ENCODE measurements at regions not wholly inside any gene's neighbourhood (a gene's known extent, or its start where the extent isn't known, plus 50 kb on each side); places are given as distances from the start of the nearest gene placed in this dataset.

DNA sequence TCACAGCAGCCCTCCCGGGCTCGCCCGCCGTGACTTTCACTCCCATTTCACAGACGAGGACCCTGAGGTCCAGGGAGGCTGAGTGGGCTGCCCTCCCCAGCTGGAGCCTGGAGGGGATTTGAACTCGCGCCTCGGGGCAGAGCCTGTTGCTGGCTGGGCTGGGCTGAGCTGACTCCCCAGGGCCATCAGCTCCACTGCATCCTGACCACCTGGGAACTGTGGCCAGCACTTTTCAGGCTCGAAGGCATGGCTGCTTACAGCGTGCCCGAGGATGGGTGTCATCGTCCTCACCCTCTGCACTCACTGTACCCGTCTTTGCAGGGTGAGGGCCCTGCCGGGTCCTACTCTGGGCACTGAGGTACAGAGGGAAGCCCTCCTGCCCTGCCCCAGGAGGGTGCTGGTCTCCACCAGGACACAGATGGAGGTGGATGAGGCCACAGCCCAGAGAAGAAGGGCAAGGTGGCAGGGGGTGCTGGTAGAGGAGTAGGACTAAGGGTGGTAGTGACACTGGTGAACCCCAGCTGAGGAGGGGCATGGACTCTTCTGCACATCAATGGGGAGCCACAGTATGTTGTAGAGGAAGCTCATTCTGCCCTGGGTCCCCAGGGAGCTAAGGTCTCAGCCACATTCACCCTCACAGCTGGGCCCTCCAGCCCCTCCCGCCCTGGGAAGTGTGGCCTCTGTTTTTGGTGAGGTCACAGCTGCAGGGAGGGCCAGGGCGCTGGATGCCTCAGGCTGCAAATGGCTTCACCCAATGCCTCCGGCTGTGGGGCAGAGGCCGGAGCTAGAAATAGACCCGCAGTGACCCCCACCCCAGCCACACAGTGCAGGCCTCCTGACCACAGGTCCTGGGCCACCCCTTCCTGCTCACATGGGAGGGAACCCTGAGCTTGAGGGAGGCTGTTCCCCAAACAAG, 365.1 kb upstream of the SFSWAP start:
- Histone ChIP-seq H3K4me1 (no peaks in the 10 kb centered on the region), H3K4me3 (no peak overlapping the region), H3K36me3 (replicated peaks in 1 of 2; ENCODE audit: insufficient read depth in 1 of 2, low read depth in 2 of 2) (no peaks in the 10 kb centered on the region), H3K27me3 (no peaks in the 10 kb centered on the region), H3K27ac (no peak overlapping the region), H3K9me3 (no peaks in the 10 kb centered on the region)
- ATAC-seq: no peak
- intact Hi-C loops (cut with DNase I): no loop called here
- no peak for DNase-seq
- TF ChIP-seq POLR2A (IDR thresholded peaks at IDR 0.05): no peak
- TF ChIP-seq, protein P1, sequence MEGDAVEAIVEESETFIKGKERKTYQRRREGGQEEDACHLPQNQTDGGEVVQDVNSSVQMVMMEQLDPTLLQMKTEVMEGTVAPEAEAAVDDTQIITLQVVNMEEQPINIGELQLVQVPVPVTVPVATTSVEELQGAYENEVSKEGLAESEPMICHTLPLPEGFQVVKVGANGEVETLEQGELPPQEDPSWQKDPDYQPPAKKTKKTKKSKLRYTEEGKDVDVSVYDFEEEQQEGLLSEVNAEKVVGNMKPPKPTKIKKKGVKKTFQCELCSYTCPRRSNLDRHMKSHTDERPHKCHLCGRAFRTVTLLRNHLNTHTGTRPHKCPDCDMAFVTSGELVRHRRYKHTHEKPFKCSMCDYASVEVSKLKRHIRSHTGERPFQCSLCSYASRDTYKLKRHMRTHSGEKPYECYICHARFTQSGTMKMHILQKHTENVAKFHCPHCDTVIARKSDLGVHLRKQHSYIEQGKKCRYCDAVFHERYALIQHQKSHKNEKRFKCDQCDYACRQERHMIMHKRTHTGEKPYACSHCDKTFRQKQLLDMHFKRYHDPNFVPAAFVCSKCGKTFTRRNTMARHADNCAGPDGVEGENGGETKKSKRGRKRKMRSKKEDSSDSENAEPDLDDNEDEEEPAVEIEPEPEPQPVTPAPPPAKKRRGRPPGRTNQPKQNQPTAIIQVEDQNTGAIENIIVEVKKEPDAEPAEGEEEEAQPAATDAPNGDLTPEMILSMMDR (IDR thresholded peaks at IDR 0.05): no peak
- WGBS, 2 donors: 61 to 75% methylated on average over 10 to 15 of the region's 19 CpGs

DNA sequence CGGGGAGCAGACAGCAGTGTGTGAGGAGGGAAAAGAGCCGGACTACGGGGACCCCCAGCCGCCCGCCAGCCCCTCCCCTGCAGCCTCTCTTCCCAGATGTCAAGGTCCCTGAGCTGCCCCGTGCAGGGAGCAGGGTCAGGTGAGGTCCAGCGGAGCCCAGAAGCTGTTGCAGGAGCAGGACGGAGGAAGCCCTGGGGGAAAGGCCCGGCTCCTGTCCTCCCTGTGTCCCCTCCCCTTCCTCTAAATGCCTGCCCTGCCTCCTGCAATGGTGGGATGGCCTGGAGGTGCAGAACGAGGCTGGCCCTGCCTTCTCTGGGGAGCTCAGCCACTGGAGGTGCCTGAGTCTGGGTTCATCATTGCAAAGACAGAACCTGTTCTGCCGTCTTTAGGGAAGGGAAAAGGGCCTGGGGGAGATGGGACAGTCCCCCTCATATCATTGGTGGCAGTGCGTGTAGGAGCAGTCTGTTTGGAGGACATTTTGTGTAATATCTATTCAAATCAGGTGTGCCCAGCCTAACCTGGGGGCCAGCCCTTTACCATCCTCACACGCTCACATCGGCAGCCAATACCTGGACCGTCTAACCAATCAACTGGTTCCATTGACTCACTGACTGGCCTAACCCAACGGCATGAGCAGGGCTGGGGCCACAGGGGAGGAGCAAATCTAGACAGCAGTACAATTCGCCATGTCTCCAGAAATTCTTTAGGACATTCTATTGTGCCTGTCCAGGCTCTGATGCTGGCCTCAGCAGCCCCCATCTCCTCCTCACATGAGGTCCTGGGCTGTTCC, 364.1 kb upstream of the SFSWAP start:
- ATAC-seq: no peak
- Histone ChIP-seq H3K9me3 (no peaks in the 10 kb centered on the region), H3K27ac (no peak overlapping the region), H3K27me3 (no peaks in the 10 kb centered on the region), H3K4me1 (peaks cover 3% of the 10 kb centered on the region), H3K4me3 (no peak overlapping the region), H3K36me3 (replicated peaks in 1 of 2; ENCODE audit: insufficient read depth in 1 of 2, low read depth in 2 of 2) (no peaks in the 10 kb centered on the region)
- 52 to 60% methylated on average over 7 to 13 of the region's 17 CpGs for WGBS, 2 donors
- intact Hi-C loops (cut with DNase I): no loop called here
- no peak for TF ChIP-seq POLR2A (IDR thresholded peaks at IDR 0.05)
- TF ChIP-seq, protein P1 (IDR thresholded peaks at IDR 0.05): no peak
- DNase-seq: no peak

DNA sequence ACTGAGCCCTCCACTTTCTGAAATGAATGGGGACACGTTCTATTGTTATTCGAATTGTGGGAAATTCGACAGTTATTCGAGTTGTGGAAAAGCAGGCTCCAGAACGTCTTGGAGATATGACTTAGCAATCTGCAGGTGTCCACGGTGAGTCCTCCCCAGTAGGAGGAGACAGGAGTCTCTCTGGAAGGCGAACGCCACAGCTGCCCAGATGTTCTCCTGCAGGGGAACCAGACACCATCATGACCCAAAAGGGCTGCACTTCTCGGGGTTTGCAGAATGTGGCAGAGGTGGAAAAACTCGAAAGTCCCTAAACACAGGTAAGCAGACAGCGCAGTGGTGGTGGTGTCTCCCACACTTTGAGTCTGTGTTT, 363.6 kb upstream of the SFSWAP start:
- no peak for ATAC-seq
- intact Hi-C loops (cut with DNase I): no loop called here
- Histone ChIP-seq H3K4me3 (no peak overlapping the region), H3K4me1 (peaks cover 3% of the 10 kb centered on the region), H3K36me3 (replicated peaks in 1 of 2; ENCODE audit: insufficient read depth in 1 of 2, low read depth in 2 of 2) (no peaks in the 10 kb centered on the region), H3K27ac (no peak overlapping the region), H3K9me3 (no peaks in the 10 kb centered on the region), H3K27me3 (no peaks in the 10 kb centered on the region)
- no peak for DNase-seq
- WGBS, 2 donors: 50 to 64% methylated on average over 11 of the region's 11 CpGs
- TF ChIP-seq, protein P1 (IDR thresholded peaks at IDR 0.05): no peak
- no peak for TF ChIP-seq POLR2A (IDR thresholded peaks at IDR 0.05)

DNA sequence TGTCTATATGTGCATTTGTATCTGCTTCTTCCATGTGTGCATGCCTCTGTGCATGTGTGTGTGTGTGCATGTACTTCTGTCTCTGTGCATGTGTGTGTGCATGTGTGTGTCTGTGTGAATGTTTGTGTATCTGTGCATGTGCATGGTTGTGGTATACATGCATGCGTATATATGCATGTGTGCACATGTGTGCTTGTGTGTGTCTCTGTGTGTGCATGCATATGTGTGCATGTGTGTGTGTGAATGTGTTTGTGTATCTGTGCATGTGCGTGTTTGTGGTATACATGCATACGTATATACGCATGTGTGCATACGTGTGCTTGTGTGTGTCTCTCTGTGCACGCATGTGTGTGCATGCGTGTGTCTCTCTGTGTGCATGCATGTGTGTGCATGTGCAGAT, 363.2 kb upstream of the SFSWAP start:
- intact Hi-C loops (cut with DNase I): no loop called here
- ATAC-seq: no peak
- H3K36me3 ChIP-seq (replicated peaks in 1 of 2; ENCODE audit: insufficient read depth in 1 of 2, low read depth in 2 of 2): no peaks in the 10 kb centered on the region

More for the DNA sequence above, 363.2 kb upstream of the SFSWAP start:
- Histone ChIP-seq H3K4me3 (no peak overlapping the region), H3K27ac (no peak overlapping the region), H3K9me3 (no peaks in the 10 kb centered on the region), H3K27me3 (no peaks in the 10 kb centered on the region), H3K4me1 (peaks cover 3% of the 10 kb centered on the region)
- no peak for DNase-seq
- TF ChIP-seq, protein P1 (IDR thresholded peaks at IDR 0.05): no peak
- TF ChIP-seq POLR2A (IDR thresholded peaks at IDR 0.05): no peak
- 72 to 83% methylated on average over 7 of the region's 7 CpGs for WGBS, 2 donors
